Colonic mucosa (tissue), 4 donors: ENCODE measurements at regions not wholly inside any gene's neighbourhood (a gene's known extent, or its start where the extent isn't known, plus 50 kb on each side); places are given as distances from the start of the nearest gene placed in this dataset.
"Not testable (repeated sequence)": the region's sequence is repeated elsewhere in the genome, so short reads cannot be mapped to it uniquely, and the experiment has no call there.

Experiments used
- DNase-seq: peaks from one replicate; pipeline ENCODE4 v3.0.0-alpha.2; 2020
- H3K27ac ChIP-seq: fragments of 200-600 bp; one replicate; pipeline ENCODE4 v1.8.0; 2021
- H3K27me3 ChIP-seq: fragments of 200-600 bp; one replicate; pipeline ENCODE4 v1.8.0; 2021
- H3K36me3 ChIP-seq: fragments of 200-600 bp; one replicate; pipeline ENCODE4 v1.8.0; 2021
- H3K4me1 ChIP-seq: fragments of 200-600 bp; one replicate; pipeline ENCODE4 v1.8.0; 2021; ENCODE audit warnings: mild to moderate bottlenecking
- H3K4me3 ChIP-seq: fragments of 200-600 bp; one replicate; pipeline ENCODE4 v1.8.0; 2021
- H3K9ac ChIP-seq, 2 donors: one replicate each; pipeline ENCODE4 v1.7.0; 2013; ENCODE audit warnings: control low read depth in 2 of 2, low read depth in 2 of 2, low read length in 2 of 2
- H3K9me3 ChIP-seq: fragments of 200-600 bp; one replicate; pipeline ENCODE4 v1.8.0; 2021
- CTCF ChIP-seq: fragments of 200-600 bp; IDR thresholded peaks from one replicate; pipeline ENCODE4 v1.8.0; 2022; ENCODE audit warnings: antibody characterized with exemption, mild to moderate bottlenecking
- intact Hi-C: fragments of 100-400 bp; cut with DNase I; formaldehyde crosslinking; loops from one replicate; pipeline ENCODE4 v1.14.1; 2022
- donor health status: healthy.
- donor health status: DM: no; HTN: no; CAD: no.
- donor health status: DM: no; HTN: no; CAD: no.

GRCh38 chr18:78878335-78878734 is 101.3 kb upstream of the SALL3 start:
- Histone ChIP-seq H3K27ac (no peak overlapping the region), H3K27me3 (no peaks in the 10 kb centered on the region), H3K9ac (no peak overlapping the region), H3K4me3 (no peak overlapping the region), H3K36me3 (no peaks in the 10 kb centered on the region), H3K4me1 (no peaks in the 10 kb centered on the region), H3K9me3 (no peaks in the 10 kb centered on the region)
- TF ChIP-seq CTCF, result no peak
- no peak for DNase-seq
- intact Hi-C loops, result loop anchor here (5.0 to 10.0 kb wide), 2 partner anchors 221 to 376 kb away; no protein-coding TSS in a partner anchor

- H3K27me3 ChIP-seq, DNase-seq, H3K36me3 ChIP-seq, H3K27ac ChIP-seq, H3K4me3 ChIP-seq, H3K9me3 ChIP-seq, H3K4me1 ChIP-seq, H3K9ac ChIP-seq: not testable (repeated sequence)
- intact Hi-C loops, result loop anchor here (5.0 to 10.0 kb wide), 2 partner anchors 222 to 376 kb away; no protein-coding TSS in a partner anchor
- peak; percentile 50 for TF ChIP-seq CTCF
These were observed 100.3 kb upstream of the SALL3 start for GRCh38 chr18:78879072-78879883.

- DNase-seq, result no peak
- Histone ChIP-seq H3K27me3 (no peaks in the 10 kb centered on the region), H3K27ac (no peak overlapping the region), H3K4me1 (no peaks in the 10 kb centered on the region), H3K9ac (no peak overlapping the region), H3K36me3 (no peaks in the 10 kb centered on the region), H3K9me3 (no peaks in the 10 kb centered on the region), H3K4me3 (no peak overlapping the region)
- TF ChIP-seq CTCF, result no peak
- intact Hi-C loops, result no loop called here
These were observed 97.0 kb upstream of the SALL3 start for GRCh38 chr18:78882585-78882984.

GRCh38 chr18:78883501-78883900 is 96.1 kb upstream of the SALL3 start:
- TF ChIP-seq CTCF, result no peak
- Histone ChIP-seq H3K4me1 (no peaks in the 10 kb centered on the region), H3K27ac (no peak overlapping the region), H3K4me3 (no peak overlapping the region), H3K9ac (no peak overlapping the region), H3K27me3 (no peaks in the 10 kb centered on the region), H3K9me3 (no peaks in the 10 kb centered on the region), H3K36me3 (no peaks in the 10 kb centered on the region)
- no peak for DNase-seq
- intact Hi-C loops, result no loop called here

- Histone ChIP-seq H3K9me3 (no peaks in the 10 kb centered on the region), H3K36me3 (no peaks in the 10 kb centered on the region), H3K9ac (no peak overlapping the region), H3K4me3 (no peak overlapping the region), H3K27ac (no peak overlapping the region), H3K4me1 (no peaks in the 10 kb centered on the region), H3K27me3 (no peaks in the 10 kb centered on the region)
- DNase-seq, result no peak
- intact Hi-C loops, result no loop called here
- no peak for TF ChIP-seq CTCF
These were observed 95.1 kb upstream of the SALL3 start for GRCh38 chr18:78884502-78884901.
